WTC11 (cell line): ENCODE measurements at regions not wholly inside any gene's neighbourhood (a gene's known extent, or its start where the extent isn't known, plus 50 kb on each side); places are given as distances from the start of the nearest gene placed in this dataset.

Source experiments
- ATAC-seq: fragments of 200-7000 bp; cut with Tn5 transposase; 2 replicates; pipeline ENCODE4 v1.10.0; 2021; ENCODE audit warnings: mild to moderate bottlenecking, moderate library complexity
- CTCF ChIA-PET: fragments of 300-600 bp; sonication (Branson Sonifier 250); formaldehyde crosslinking; loops from one replicate; lab custom pipeline; 2021; ENCODE audit warnings: antibody characterized with exemption; lab: Charles Lee
- POLR2A ChIA-PET: fragments of 350-600 bp; sonication (Branson Sonifier 250); formaldehyde crosslinking; loops from one replicate; lab custom pipeline; 2021; ENCODE audit warnings: antibody characterized with exemption; lab: Charles Lee
- DNase-seq: peaks from one replicate; pipeline ENCODE4 v3.0.0; 2021; ENCODE audit warnings: low spot score
- H3K27ac Mint-ChIP-seq: 2 replicates; pipeline ENCODE4 v1.8.0; 2021; ENCODE audit warnings: mixed read lengths
- H3K27me3 Mint-ChIP-seq: 2 replicates; pipeline ENCODE4 v1.8.0; 2021; ENCODE audit warnings: low read depth, mild to moderate bottlenecking, moderate library complexity, mixed read lengths
- H3K36me3 Mint-ChIP-seq: 2 replicates; pipeline ENCODE4 v1.8.0; 2021; ENCODE audit warnings: mixed read lengths
- H3K4me1 Mint-ChIP-seq: 2 replicates; pipeline ENCODE4 v1.8.0; 2022; ENCODE audit warnings: mixed read lengths
- H3K4me3 Mint-ChIP-seq: 2 replicates; pipeline ENCODE4 v1.8.0; 2021; ENCODE audit warnings: mild to moderate bottlenecking, moderate library complexity, mixed read lengths
- H3K9me3 Mint-ChIP-seq: 2 replicates; pipeline ENCODE4 v1.8.0; 2021; ENCODE audit warnings: mixed read lengths
- CBFB ChIP-seq: sonication (generic); formaldehyde crosslinking; IDR thresholded peaks from 2 replicates; pipeline ENCODE4 v1.8.1; 2022; ENCODE audit warnings: mild to moderate bottlenecking, low read depth, missing genetic modification reagents
- GABPB1 ChIP-seq: sonication (generic); formaldehyde crosslinking; IDR thresholded peaks from 2 replicates; pipeline ENCODE4 v1.8.1; 2023; ENCODE audit warnings: mild to moderate bottlenecking, missing genetic modification reagents
- IRF2 ChIP-seq: sonication (generic); formaldehyde crosslinking; IDR thresholded peaks from 2 replicates; pipeline ENCODE4 v1.8.0; 2022; ENCODE audit warnings: low read depth, missing genetic modification reagents, borderline replicate concordance
- MYBL2 ChIP-seq: sonication (generic); formaldehyde crosslinking; IDR thresholded peaks from 2 replicates; pipeline ENCODE4 v1.8.1; 2023; ENCODE audit warnings: mild to moderate bottlenecking, moderate library complexity, missing genetic modification reagents
- NFATC4 ChIP-seq: fragments of 250-450 bp; sonication (Bioruptor Pico); IDR thresholded peaks from 2 replicates; pipeline ENCODE4 v1.9.0; 2021; ENCODE audit warnings: mild to moderate bottlenecking
- OVOL2 ChIP-seq: fragments of 250-450 bp; sonication (Bioruptor Pico); IDR thresholded peaks from 2 replicates; pipeline ENCODE4 v1.9.0; 2021; ENCODE audit warnings: mild to moderate bottlenecking, borderline replicate concordance
- SOX15 ChIP-seq: fragments of 250-450 bp; sonication (Bioruptor Pico); IDR thresholded peaks from 2 replicates; pipeline ENCODE4 v1.9.0; 2021; ENCODE audit warnings: mild to moderate bottlenecking
- ZBTB21 ChIP-seq: sonication (generic); formaldehyde crosslinking; IDR thresholded peaks from 2 replicates; pipeline ENCODE4 v1.8.1; 2023; ENCODE audit warnings: mild to moderate bottlenecking, missing genetic modification reagents, borderline replicate concordance
- TF ChIP-seq, protein P1 (sequence below): sonication (generic); formaldehyde crosslinking; IDR thresholded peaks from 2 replicates; pipeline ENCODE4 v1.8.0; 2023; ENCODE audit warnings: mild to moderate bottlenecking, missing genetic modification reagents
- TF ChIP-seq, protein P2 (sequence below): sonication (generic); formaldehyde crosslinking; IDR thresholded peaks from 2 replicates; pipeline ENCODE4 v1.8.1; 2022; ENCODE audit warnings: missing genetic modification reagents, borderline replicate concordance
- TF ChIP-seq, protein P3 (sequence below): sonication (generic); formaldehyde crosslinking; IDR thresholded peaks from 2 replicates; pipeline ENCODE4 v1.8.1; 2023; ENCODE audit warnings: mild to moderate bottlenecking, moderate library complexity, missing genetic modification reagents
- TF ChIP-seq, protein P4 (sequence below): sonication (generic); formaldehyde crosslinking; IDR thresholded peaks from 2 replicates; pipeline ENCODE4 v1.8.1; 2023; ENCODE audit warnings: mild to moderate bottlenecking, missing genetic modification reagents
- TF ChIP-seq, protein P5 (sequence below): sonication (generic); formaldehyde crosslinking; IDR thresholded peaks from 2 replicates; pipeline ENCODE4 v1.8.1; 2023; ENCODE audit warnings: mild to moderate bottlenecking, missing genetic modification reagents, borderline replicate concordance
- TF ChIP-seq, protein P6 (sequence below): sonication (generic); formaldehyde crosslinking; IDR thresholded peaks from 2 replicates; pipeline ENCODE4 v1.8.0; 2022; ENCODE audit warnings: mild to moderate bottlenecking, missing genetic modification reagents

DNA sequence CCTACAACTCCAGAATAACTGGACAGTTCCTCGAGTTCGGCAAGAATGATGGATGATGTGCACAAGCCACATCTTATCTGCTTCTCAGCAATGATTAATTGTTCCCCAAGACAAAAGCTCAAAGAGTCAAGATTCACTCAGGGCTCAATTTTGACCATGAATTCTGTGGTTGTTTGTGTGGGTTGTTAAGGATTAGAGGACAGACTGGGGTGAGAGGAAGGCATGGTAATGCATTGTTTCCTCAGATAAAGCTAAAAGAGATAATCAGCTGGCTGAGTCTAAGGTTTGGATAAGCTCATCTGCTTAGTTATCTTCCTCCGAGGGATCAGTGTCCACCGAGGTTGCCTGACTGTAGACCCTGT, 161.0 kb downstream of the CPEB2 start:
- H3K4me3 Mint-ChIP-seq: no peak overlapping the region
- no peak for DNase-seq

More for the DNA sequence above, 161.0 kb downstream of the CPEB2 start:
- ChIA-PET POLR2A (no interaction called here), CTCF (interaction anchor here (0.5 kb wide), 1 partner anchor 307 kb away, joined by 3 read pairs; no protein-coding TSS in a partner anchor)
- H3K9me3 Mint-ChIP-seq: no peaks in the 10 kb centered on the region
- no peak for ATAC-seq
- TF ChIP-seq, protein P1, sequence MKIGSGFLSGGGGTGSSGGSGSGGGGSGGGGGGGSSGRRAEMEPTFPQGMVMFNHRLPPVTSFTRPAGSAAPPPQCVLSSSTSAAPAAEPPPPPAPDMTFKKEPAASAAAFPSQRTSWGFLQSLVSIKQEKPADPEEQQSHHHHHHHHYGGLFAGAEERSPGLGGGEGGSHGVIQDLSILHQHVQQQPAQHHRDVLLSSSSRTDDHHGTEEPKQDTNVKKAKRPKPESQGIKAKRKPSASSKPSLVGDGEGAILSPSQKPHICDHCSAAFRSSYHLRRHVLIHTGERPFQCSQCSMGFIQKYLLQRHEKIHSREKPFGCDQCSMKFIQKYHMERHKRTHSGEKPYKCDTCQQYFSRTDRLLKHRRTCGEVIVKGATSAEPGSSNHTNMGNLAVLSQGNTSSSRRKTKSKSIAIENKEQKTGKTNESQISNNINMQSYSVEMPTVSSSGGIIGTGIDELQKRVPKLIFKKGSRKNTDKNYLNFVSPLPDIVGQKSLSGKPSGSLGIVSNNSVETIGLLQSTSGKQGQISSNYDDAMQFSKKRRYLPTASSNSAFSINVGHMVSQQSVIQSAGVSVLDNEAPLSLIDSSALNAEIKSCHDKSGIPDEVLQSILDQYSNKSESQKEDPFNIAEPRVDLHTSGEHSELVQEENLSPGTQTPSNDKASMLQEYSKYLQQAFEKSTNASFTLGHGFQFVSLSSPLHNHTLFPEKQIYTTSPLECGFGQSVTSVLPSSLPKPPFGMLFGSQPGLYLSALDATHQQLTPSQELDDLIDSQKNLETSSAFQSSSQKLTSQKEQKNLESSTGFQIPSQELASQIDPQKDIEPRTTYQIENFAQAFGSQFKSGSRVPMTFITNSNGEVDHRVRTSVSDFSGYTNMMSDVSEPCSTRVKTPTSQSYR (CRISPR knock-in tag): no peak
- TF ChIP-seq, protein P2, sequence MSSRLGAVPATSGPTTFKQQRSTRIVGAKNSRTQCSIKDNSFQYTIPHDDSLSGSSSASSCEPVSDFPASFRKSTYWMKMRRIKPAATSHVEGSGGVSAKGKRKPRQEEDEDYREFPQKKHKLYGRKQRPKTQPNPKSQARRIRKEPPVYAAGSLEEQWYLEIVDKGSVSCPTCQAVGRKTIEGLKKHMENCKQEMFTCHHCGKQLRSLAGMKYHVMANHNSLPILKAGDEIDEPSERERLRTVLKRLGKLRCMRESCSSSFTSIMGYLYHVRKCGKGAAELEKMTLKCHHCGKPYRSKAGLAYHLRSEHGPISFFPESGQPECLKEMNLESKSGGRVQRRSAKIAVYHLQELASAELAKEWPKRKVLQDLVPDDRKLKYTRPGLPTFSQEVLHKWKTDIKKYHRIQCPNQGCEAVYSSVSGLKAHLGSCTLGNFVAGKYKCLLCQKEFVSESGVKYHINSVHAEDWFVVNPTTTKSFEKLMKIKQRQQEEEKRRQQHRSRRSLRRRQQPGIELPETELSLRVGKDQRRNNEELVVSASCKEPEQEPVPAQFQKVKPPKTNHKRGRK (CRISPR knock-in tag): no peak
- TF ChIP-seq, protein P3, sequence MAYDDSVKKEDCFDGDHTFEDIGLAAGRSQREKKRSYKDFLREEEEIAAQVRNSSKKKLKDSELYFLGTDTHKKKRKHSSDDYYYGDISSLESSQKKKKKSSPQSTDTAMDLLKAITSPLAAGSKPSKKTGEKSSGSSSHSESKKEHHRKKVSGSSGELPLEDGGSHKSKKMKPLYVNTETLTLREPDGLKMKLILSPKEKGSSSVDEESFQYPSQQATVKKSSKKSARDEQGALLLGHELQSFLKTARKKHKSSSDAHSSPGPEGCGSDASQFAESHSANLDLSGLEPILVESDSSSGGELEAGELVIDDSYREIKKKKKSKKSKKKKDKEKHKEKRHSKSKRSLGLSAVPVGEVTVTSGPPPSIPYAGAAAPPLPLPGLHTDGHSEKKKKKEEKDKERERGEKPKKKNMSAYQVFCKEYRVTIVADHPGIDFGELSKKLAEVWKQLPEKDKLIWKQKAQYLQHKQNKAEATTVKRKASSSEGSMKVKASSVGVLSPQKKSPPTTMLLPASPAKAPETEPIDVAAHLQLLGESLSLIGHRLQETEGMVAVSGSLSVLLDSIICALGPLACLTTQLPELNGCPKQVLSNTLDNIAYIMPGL (CRISPR knock-in tag): no peak
- TF ChIP-seq OVOL2 (CRISPR knock-in tag): no peak
- TF ChIP-seq, protein P4, sequence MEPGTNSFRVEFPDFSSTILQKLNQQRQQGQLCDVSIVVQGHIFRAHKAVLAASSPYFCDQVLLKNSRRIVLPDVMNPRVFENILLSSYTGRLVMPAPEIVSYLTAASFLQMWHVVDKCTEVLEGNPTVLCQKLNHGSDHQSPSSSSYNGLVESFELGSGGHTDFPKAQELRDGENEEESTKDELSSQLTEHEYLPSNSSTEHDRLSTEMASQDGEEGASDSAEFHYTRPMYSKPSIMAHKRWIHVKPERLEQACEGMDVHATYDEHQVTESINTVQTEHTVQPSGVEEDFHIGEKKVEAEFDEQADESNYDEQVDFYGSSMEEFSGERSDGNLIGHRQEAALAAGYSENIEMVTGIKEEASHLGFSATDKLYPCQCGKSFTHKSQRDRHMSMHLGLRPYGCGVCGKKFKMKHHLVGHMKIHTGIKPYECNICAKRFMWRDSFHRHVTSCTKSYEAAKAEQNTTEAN (CRISPR knock-in tag): no peak
- TF ChIP-seq GABPB1 (CRISPR knock-in tag): no peak
- no peak for TF ChIP-seq IRF2 (CRISPR knock-in tag)
- no peak for TF ChIP-seq MYBL2 (CRISPR knock-in tag)
- no peak for TF ChIP-seq SOX15 (CRISPR knock-in tag)
- TF ChIP-seq, protein P5, sequence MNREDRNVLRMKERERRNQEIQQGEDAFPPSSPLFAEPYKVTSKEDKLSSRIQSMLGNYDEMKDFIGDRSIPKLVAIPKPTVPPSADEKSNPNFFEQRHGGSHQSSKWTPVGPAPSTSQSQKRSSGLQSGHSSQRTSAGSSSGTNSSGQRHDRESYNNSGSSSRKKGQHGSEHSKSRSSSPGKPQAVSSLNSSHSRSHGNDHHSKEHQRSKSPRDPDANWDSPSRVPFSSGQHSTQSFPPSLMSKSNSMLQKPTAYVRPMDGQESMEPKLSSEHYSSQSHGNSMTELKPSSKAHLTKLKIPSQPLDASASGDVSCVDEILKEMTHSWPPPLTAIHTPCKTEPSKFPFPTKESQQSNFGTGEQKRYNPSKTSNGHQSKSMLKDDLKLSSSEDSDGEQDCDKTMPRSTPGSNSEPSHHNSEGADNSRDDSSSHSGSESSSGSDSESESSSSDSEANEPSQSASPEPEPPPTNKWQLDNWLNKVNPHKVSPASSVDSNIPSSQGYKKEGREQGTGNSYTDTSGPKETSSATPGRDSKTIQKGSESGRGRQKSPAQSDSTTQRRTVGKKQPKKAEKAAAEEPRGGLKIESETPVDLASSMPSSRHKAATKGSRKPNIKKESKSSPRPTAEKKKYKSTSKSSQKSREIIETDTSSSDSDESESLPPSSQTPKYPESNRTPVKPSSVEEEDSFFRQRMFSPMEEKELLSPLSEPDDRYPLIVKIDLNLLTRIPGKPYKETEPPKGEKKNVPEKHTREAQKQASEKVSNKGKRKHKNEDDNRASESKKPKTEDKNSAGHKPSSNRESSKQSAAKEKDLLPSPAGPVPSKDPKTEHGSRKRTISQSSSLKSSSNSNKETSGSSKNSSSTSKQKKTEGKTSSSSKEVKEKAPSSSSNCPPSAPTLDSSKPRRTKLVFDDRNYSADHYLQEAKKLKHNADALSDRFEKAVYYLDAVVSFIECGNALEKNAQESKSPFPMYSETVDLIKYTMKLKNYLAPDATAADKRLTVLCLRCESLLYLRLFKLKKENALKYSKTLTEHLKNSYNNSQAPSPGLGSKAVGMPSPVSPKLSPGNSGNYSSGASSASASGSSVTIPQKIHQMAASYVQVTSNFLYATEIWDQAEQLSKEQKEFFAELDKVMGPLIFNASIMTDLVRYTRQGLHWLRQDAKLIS (CRISPR knock-in tag): no peak
- TF ChIP-seq NFATC4 (CRISPR knock-in tag): no peak
- no peak for TF ChIP-seq ZBTB21 (CRISPR knock-in tag)
- no peak for TF ChIP-seq CBFB (CRISPR knock-in tag)
- TF ChIP-seq, protein P6, sequence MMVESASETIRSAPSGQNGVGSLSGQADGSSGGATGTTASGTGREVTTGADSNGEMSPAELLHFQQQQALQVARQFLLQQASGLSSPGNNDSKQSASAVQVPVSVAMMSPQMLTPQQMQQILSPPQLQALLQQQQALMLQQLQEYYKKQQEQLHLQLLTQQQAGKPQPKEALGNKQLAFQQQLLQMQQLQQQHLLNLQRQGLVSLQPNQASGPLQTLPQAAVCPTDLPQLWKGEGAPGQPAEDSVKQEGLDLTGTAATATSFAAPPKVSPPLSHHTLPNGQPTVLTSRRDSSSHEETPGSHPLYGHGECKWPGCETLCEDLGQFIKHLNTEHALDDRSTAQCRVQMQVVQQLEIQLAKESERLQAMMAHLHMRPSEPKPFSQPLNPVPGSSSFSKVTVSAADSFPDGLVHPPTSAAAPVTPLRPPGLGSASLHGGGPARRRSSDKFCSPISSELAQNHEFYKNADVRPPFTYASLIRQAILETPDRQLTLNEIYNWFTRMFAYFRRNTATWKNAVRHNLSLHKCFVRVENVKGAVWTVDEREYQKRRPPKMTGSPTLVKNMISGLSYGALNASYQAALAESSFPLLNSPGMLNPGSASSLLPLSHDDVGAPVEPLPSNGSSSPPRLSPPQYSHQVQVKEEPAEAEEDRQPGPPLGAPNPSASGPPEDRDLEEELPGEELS (CRISPR knock-in tag): no peak
- H3K27ac Mint-ChIP-seq: no peak overlapping the region
- peaks cover 42% of the 10 kb centered on the region for H3K4me1 Mint-ChIP-seq
- H3K27me3 Mint-ChIP-seq: peaks cover 10% of the 10 kb centered on the region
- no peaks in the 10 kb centered on the region for H3K36me3 Mint-ChIP-seq
